ENCODE measurements at regions not wholly inside any gene's neighbourhood (a gene's known extent, or its start where the extent isn't known, plus 50 kb on each side); places are given as distances from the start of the nearest gene placed in this dataset.

DNA sequence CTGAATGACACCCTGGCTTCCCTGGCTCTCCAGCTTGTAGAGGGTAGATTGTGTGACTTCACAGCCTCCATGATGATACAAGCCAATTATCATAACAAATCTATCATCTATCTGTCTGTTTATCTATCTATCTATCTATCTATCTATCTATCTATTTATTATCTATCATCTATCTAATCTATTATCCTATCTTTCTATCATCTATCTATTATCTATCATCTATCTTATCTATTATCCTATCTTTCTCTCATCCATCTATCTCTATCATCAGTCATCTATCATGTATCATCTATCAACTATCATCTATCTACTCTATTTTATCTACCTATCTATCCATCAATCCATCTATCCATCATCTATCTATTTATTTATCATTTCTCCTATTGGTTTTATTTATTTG, 361.8 kb downstream of the RNF144A start:
- DNase-seq (ENCODE audit: low read depth in 2 of 2) = no peak
- TF ChIP-seq, protein P1, sequence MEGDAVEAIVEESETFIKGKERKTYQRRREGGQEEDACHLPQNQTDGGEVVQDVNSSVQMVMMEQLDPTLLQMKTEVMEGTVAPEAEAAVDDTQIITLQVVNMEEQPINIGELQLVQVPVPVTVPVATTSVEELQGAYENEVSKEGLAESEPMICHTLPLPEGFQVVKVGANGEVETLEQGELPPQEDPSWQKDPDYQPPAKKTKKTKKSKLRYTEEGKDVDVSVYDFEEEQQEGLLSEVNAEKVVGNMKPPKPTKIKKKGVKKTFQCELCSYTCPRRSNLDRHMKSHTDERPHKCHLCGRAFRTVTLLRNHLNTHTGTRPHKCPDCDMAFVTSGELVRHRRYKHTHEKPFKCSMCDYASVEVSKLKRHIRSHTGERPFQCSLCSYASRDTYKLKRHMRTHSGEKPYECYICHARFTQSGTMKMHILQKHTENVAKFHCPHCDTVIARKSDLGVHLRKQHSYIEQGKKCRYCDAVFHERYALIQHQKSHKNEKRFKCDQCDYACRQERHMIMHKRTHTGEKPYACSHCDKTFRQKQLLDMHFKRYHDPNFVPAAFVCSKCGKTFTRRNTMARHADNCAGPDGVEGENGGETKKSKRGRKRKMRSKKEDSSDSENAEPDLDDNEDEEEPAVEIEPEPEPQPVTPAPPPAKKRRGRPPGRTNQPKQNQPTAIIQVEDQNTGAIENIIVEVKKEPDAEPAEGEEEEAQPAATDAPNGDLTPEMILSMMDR (IDR thresholded peaks at IDR 0.05; ENCODE audit: low read depth, low read length) = no peak
- H3K4me3 ChIP-seq (replicated peaks in 1 of 2; ENCODE audit: low read depth in 2 of 2, low read length in 2 of 2) = no peak overlapping the region

DNA sequence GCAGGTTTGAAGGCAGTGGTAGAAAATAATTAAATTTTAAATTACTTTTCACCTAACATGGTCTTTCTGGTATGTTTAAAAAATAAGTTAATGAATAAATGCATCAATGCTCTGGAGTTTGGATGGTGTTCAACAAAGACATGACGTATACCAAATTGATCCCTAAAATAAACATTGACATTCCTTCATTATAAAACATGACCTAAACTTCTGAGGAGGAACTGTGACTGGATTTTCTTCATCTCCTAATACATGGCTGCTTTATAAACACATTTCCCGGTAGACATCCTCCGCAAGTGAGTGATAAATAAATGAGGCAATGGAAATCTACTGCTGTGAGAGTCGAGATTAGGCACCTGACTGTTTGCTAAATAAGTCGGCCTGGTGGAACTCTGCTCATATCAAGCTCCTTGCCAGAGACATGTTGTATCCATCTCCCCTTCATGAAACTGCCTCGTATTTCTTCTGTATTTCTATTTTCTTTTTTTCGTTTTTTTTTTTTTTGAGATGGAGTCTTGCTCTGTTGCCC, 362.3 kb downstream of the RNF144A start:
- no peak overlapping the region for H3K4me3 ChIP-seq (replicated peaks in 1 of 2; ENCODE audit: low read depth in 2 of 2, low read length in 2 of 2)
- DNase-seq (ENCODE audit: low read depth in 2 of 2) = no peak
- TF ChIP-seq, protein P1 (IDR thresholded peaks at IDR 0.05; ENCODE audit: low read depth, low read length) = no peak

DNA sequence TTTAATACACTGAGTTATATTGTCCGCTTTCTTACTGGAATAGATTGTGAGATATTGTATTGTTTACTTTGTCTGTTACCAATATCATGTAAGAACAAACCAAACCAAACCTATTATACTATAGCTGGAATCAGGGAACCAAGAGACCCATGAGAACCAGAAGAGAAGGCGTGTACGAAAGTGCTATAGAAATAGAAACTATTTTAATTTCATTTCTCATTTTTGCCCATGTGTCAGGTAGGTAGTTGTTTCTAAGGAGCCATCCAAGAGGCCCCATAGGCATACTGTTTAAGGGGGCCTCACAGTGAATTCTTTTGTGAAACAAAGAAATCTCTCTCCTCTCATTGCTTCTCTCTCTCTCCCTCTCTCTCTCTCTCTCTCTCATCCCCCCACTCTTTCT, 363.6 kb downstream of the RNF144A start:
- TF ChIP-seq, protein P1 (IDR thresholded peaks at IDR 0.05; ENCODE audit: low read depth, low read length) = no peak

DNA sequence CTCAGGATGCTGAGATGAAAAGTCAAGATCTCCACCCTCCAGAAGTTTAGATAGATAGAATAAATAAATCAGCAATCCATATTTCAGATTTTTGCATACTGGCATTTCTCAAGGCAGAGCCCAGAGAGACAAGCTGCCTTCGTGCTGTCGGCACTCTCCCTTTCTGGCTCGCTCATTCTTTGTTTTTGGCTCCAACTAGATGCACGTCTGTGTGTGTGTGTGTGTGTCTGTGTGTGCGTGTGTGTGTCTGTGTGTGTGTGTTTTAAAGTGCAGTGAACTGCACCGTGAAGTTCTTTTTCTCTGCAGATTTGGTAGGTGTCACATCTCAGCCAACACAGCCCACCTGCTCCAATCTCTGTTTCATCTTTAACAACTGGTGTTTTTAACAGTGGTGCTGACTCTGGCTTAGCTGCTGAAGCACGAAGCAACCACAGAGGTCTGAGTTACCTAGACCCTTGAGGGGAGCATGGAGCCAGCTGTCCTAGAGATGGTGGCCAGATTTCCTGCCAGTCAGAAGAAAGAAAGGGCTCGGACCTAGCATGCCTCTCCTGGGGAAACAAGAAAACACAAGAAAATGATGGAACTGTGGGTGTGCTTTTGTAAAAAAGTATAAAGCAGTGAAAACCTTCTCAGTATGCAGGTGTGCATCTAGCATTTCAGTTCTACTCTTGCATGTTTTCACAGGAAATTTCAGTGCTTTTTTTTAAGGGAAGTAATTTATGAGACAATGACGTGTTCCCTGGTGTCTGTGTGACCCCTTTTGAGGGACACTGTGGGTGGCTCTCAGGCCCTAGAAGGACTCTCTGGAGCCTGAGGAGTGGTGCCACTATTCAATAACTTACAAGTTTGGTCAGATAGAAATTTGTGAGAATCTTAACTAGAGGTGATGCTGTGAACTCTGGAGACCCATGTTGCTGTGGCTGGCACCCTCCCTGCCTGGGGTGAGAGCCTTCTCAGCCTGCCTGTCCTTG, 364.3 kb downstream of the RNF144A start:
- no peak overlapping the region for H3K4me3 ChIP-seq (replicated peaks in 1 of 2; ENCODE audit: low read depth in 2 of 2, low read length in 2 of 2)
- TF ChIP-seq, protein P1 (IDR thresholded peaks at IDR 0.05; ENCODE audit: low read depth, low read length) = no peak
- DNase-seq (ENCODE audit: low read depth in 2 of 2) = no peak

More for the DNA sequence above, 363.6 kb downstream of the RNF144A start:
- no peak overlapping the region for H3K4me3 ChIP-seq (replicated peaks in 1 of 2; ENCODE audit: low read depth in 2 of 2, low read length in 2 of 2)
- DNase-seq (ENCODE audit: low read depth in 2 of 2) = no peak

DNA sequence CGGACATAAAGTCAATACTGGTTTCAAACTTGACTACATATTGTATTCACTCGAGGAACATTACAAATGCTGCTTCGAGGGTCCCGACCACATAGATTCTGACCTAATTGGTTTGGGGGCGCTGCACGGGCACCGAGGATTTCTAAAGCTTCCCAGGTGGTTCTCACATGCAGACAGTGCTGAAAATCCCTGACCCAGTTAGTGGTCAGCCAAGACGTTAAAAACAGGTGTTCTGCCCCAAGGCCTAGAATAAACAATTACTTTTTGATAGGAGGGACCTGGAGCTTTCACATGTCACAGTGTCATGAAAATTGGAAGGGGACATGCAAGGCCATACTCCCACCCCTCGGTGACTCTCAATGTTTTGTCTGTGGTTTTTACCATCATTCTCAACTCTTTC, 368.9 kb downstream of the RNF144A start:
- TF ChIP-seq, protein P1 (IDR thresholded peaks at IDR 0.05; ENCODE audit: low read depth, low read length) = no peak
- no peak for DNase-seq (ENCODE audit: low read depth in 2 of 2)
- H3K4me3 ChIP-seq (replicated peaks in 1 of 2; ENCODE audit: low read depth in 2 of 2, low read length in 2 of 2) = no peak overlapping the region

DNA sequence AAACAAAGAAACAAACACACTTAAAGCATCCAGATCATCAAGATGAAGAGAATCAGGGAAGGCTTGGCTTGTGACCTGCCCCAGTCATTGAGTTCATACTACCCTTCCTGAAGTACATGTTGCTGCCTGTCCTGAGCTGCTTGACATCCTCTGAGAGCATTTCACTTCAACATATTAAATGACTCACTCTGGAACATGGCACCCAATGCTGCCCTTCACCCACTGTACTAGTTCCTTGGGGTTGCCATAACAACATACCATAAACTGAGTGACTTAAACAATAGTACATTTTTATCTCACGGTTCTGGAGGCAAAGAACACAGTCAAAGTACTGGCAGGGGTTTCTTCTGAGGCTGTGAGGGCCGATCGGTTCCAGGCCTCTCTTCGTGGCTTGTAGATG, 371.3 kb downstream of the RNF144A start:
- H3K4me3 ChIP-seq (replicated peaks in 1 of 2; ENCODE audit: low read depth in 2 of 2, low read length in 2 of 2) = no peak overlapping the region
- TF ChIP-seq, protein P1 (IDR thresholded peaks at IDR 0.05; ENCODE audit: low read depth, low read length) = no peak
- DNase-seq (ENCODE audit: low read depth in 2 of 2) = no peak
